ENCODE measurements at regions not wholly inside any gene's neighbourhood (a gene's known extent, or its start where the extent isn't known, plus 50 kb on each side); places are given as distances from the start of the nearest gene placed in this dataset.

- peaks cover 12 to 18% of the 10 kb centered on the region in 2 experiments for H3K4me1 Mint-ChIP-seq
- no peak overlapping the region for H3K4me3 Mint-ChIP-seq
- H4K91ac ChIP-seq (ENCODE audit: insufficient read length, low read depth, low read length), result no peak overlapping the region
- peaks cover 4 to 19% (median 4%) of the 10 kb centered on the region in 3 experiments; a peak in 6 of 7 replicates for H3K36me3 Mint-ChIP-seq (ENCODE audit: insufficient read depth in 1 of 3, low read depth in 3 of 3)
- no peak overlapping the region for H3K4ac ChIP-seq (ENCODE audit: low read depth, low read length)
- no peaks in the 10 kb centered on the region for H3K79me2 ChIP-seq (ENCODE audit: insufficient read depth, low read length)
- H2BK20ac ChIP-seq (ENCODE audit: low read depth, low read length, poor library complexity, severe bottlenecking), result no peak overlapping the region
- H2BK120ac ChIP-seq (ENCODE audit: low read depth, low read length, poor library complexity, severe bottlenecking), result no peak overlapping the region
- no CpG with 5 or more reads among the region's 14 CpGs for WGBS (ENCODE audit: extremely low coverage, insufficient read length, low lambda C conversion rate)
- peaks cover 15 to 19% of the 10 kb centered on the region in 2 experiments; a peak in 4 of 5 replicates for H3K9me3 Mint-ChIP-seq
- no peak overlapping the region for H3K18ac ChIP-seq (ENCODE audit: insufficient read length, low read depth, low read length)
- H2BK12ac ChIP-seq (ENCODE audit: insufficient read length, low read depth, low read length), result no peak overlapping the region
- H4K8ac ChIP-seq (replicated peaks; ENCODE audit: insufficient read length, low read depth, low read length), result no peak overlapping the region
- no peaks in the 10 kb centered on the region for H3K9me3 ChIP-seq (ENCODE audit: control insufficient read depth, low read depth, low read length)
- DNase-seq, result peak; percentile 32
- no peak overlapping the region; a peak in 1 of 7 replicates for H3K27ac Mint-ChIP-seq
- no peak overlapping the region for H3K56ac ChIP-seq (ENCODE audit: insufficient read length, low read depth, low read length)
- H3K4me2 ChIP-seq (ENCODE audit: insufficient read depth, insufficient read length, low read length), result no peak overlapping the region
- H3K79me1 ChIP-seq (ENCODE audit: insufficient read depth, low read depth, low read length, poor library complexity, severe bottlenecking), result no peaks in the 10 kb centered on the region
- H3K27ac ChIP-seq (ENCODE audit: insufficient read length, low read depth, low read length), result no peak overlapping the region
- H4K5ac ChIP-seq (ENCODE audit: insufficient read length, low read depth, low read length), result no peak overlapping the region
- H3K9ac ChIP-seq (ENCODE audit: extremely low read depth, insufficient read length, low read length), result no peak overlapping the region
- H3K23ac ChIP-seq (ENCODE audit: insufficient read length, low read depth, low read length), result no peak overlapping the region
- TF ChIP-seq CTCF (conservative IDR thresholded peaks at IDR 0.05), result no peak
- no peaks in the 10 kb centered on the region for H3K4me1 ChIP-seq (ENCODE audit: insufficient read depth, low read length)
- no peak overlapping the region for H2AFZ ChIP-seq (ENCODE audit: low read length)
- H4K20me1 ChIP-seq (ENCODE audit: control insufficient read depth, insufficient read depth, insufficient read length), result no peaks in the 10 kb centered on the region
- peaks cover 2% of the 10 kb centered on the region; the same call in 1 of the 2 replicates for H3K27me3 Mint-ChIP-seq (ENCODE audit: low read depth)
- no peak overlapping the region for H3T11ph ChIP-seq (ENCODE audit: low read length)
- H2BK15ac ChIP-seq (ENCODE audit: low read depth, low read length), result no peak overlapping the region
- no peaks in the 10 kb centered on the region for H3K27me3 ChIP-seq (ENCODE audit: insufficient read depth, low read length)
- H2BK5ac ChIP-seq (ENCODE audit: insufficient read length, low read length), result no peak overlapping the region
- H3K14ac ChIP-seq (ENCODE audit: insufficient read depth, low read length), result no peak overlapping the region
- H3K23me2 ChIP-seq (ENCODE audit: insufficient read length, low read depth, low read length, poor library complexity, severe bottlenecking), result no peaks in the 10 kb centered on the region
- no peak overlapping the region for H2AK5ac ChIP-seq (ENCODE audit: insufficient read length, low read length)
Observed at GRCh38 chr4:79209822-79210635, 115.8 kb downstream of the NAA11 start.

All from H9 (cell line).